ENCODE measurements at regions not wholly inside any gene's neighbourhood (a gene's known extent, or its start where the extent isn't known, plus 50 kb on each side); places are given as distances from the start of the nearest gene placed in this dataset.

DNA sequence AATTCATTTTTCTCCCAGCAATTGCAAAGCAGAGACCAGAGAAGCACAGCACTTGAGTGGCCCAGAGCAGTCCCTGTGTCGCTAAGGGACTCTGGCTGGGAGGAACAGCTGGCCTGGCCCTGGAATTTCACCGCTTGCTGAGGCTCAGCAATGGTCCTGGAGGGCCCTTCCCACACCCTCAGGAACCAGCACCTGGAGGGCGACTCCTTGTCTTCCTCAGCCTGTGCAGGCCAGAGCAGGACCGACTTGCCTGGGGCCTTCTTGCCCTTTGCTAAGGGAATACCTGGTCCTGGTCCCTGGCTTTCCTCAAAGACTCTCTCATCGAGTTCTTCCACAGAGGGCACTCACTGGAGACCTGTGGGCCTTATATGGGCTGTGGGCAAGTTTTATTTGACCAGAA is 294.6 kb downstream of the RPLP1 start:
- Histone ChIP-seq H3K79me1 (ENCODE audit: low read depth in 1 of 2, low read length in 2 of 2) (no peaks in the 10 kb centered on the region), H2BK20ac (ENCODE audit: low read depth, low read length) (no peak overlapping the region), H4K5ac (ENCODE audit: low read depth, low read length) (no peak overlapping the region), H3K4me2 (ENCODE audit: low read depth, low read length) (no peak overlapping the region), H3K9me1 (ENCODE audit: insufficient read depth, low read length) (0 out of 2 replicates have a peak, but pooled peaks cover 3% of the 10 kb centered on the region), H3K9me3 (ENCODE audit: control insufficient read depth, insufficient read depth, low read length) (peaks cover 4% of the 10 kb centered on the region), H3K27me3 (ENCODE audit: control insufficient read depth, insufficient read depth, low read length) (peaks cover 68% of the 10 kb centered on the region), H3K4me1 (ENCODE audit: control insufficient read depth, insufficient read depth, low read length) (no peaks in the 10 kb centered on the region), H4K20me1 (ENCODE audit: insufficient read depth, low read length) (no peaks in the 10 kb centered on the region), H3K18ac (ENCODE audit: low read depth, low read length) (no peak overlapping the region), H3K36me3 (ENCODE audit: control insufficient read depth, insufficient read depth, low read length) (no peaks in the 10 kb centered on the region), H2AK5ac (ENCODE audit: low read depth, low read length) (no peak overlapping the region; the same call in 1 of the 2 replicates), H2AFZ (replicated peaks; ENCODE audit: low read length, poor library complexity) (no peak overlapping the region), H2BK15ac (ENCODE audit: low read depth, low read length) (no peak overlapping the region), H3K4me3 (ENCODE audit: insufficient read depth, low read depth, low read length) (no peak overlapping the region), H3K23ac (ENCODE audit: low read depth, low read length) (no peak overlapping the region), H4K91ac (ENCODE audit: insufficient read depth, low read depth, low read length) (no peak overlapping the region), H2AK9ac (replicated peaks; ENCODE audit: low read depth, low read length, poor library complexity) (no peak overlapping the region), H4K8ac (ENCODE audit: low read depth in 2 of 2, low read length in 2 of 2) (no peak overlapping the region), H3K56ac (ENCODE audit: extremely low read depth, insufficient read depth, low read length) (no peak overlapping the region), H3K14ac (replicated peaks; ENCODE audit: low read depth, low read length) (no peak overlapping the region), H3K9ac (ENCODE audit: low read depth, low read length) (no peak overlapping the region), H2BK120ac (ENCODE audit: low read depth, low read length) (no peak overlapping the region), H3K27ac (ENCODE audit: insufficient read depth, low read length) (no peak overlapping the region), H2BK5ac (ENCODE audit: low read depth, low read length, poor library complexity, severe bottlenecking) (no peak overlapping the region), H3K4ac (ENCODE audit: low read depth, low read length) (no peak overlapping the region)
- CTCF ChIA-PET, result no interaction called here
- no TSS peak for BruUV-seq (replicated peaks)
- intact Hi-C loops (cut with micrococcal nuclease) (no loop called here), dilution Hi-C loops (cut with HindIII; ENCODE audit: low sequenced_read_pairs, unreplicated experiment) (no loop called here), in situ Hi-C loops (cut with MboI; ENCODE audit: low sequenced_read_pairs) (no loop called here)
- POLR2A ChIA-PET (ENCODE audit: unreplicated experiment), result no interaction called here
- ATAC-seq (ENCODE audit: low read depth), result no peak
- WGBS, 2 experiments (ENCODE audit: extremely low coverage in 2 of 2, insufficient read length in 1 of 2), result 82% methylated on average over 3 of the region's 5 CpGs; no CpG with 5 or more reads in 1 of the 2 experiments
- no peak for DNase-seq
- TF ChIP-seq CHD1 (IDR thresholded peaks at IDR 0.05; ENCODE audit: low read depth, low read length) (no peak), POLR2A (IDR thresholded peaks at IDR 0.05; ENCODE audit: low read depth, low read length) (no peak), BHLHE40 (IDR thresholded peaks at IDR 0.05; ENCODE audit: low read depth, low read length) (no peak), RAD21 (IDR thresholded peaks at IDR 0.05; ENCODE audit: low read length) (no peak), MAZ (IDR thresholded peaks at IDR 0.05; ENCODE audit: borderline replicate concordance, low read depth, low read length) (no peak), CEBPB (IDR thresholded peaks at IDR 0.05; ENCODE audit: low read depth, low read length) (no peak), NFE2L2 (IDR thresholded peaks at IDR 0.05; ENCODE audit: low read depth, low read length) (no peak), RCOR1 (IDR thresholded peaks at IDR 0.05; ENCODE audit: insufficient replicate concordance, low read length) (no peak), MAFK (IDR thresholded peaks at IDR 0.05; ENCODE audit: low read depth, low read length) (no peak), FOS (IDR thresholded peaks at IDR 0.05; ENCODE audit: low read depth, low read length) (no peak), RFX5 (IDR thresholded peaks at IDR 0.05; ENCODE audit: low read depth, low read length) (no peak), MXI1 (IDR thresholded peaks at IDR 0.05; ENCODE audit: borderline replicate concordance, low read depth, low read length) (no peak), SMC3 (IDR thresholded peaks at IDR 0.05; ENCODE audit: low read depth, low read length) (no peak)
- TF ChIP-seq, protein P1, sequence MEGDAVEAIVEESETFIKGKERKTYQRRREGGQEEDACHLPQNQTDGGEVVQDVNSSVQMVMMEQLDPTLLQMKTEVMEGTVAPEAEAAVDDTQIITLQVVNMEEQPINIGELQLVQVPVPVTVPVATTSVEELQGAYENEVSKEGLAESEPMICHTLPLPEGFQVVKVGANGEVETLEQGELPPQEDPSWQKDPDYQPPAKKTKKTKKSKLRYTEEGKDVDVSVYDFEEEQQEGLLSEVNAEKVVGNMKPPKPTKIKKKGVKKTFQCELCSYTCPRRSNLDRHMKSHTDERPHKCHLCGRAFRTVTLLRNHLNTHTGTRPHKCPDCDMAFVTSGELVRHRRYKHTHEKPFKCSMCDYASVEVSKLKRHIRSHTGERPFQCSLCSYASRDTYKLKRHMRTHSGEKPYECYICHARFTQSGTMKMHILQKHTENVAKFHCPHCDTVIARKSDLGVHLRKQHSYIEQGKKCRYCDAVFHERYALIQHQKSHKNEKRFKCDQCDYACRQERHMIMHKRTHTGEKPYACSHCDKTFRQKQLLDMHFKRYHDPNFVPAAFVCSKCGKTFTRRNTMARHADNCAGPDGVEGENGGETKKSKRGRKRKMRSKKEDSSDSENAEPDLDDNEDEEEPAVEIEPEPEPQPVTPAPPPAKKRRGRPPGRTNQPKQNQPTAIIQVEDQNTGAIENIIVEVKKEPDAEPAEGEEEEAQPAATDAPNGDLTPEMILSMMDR (conservative IDR thresholded peaks at IDR 0.05; ENCODE audit: low read depth, low read length), result no peak
- TF ChIP-seq, protein P2, sequence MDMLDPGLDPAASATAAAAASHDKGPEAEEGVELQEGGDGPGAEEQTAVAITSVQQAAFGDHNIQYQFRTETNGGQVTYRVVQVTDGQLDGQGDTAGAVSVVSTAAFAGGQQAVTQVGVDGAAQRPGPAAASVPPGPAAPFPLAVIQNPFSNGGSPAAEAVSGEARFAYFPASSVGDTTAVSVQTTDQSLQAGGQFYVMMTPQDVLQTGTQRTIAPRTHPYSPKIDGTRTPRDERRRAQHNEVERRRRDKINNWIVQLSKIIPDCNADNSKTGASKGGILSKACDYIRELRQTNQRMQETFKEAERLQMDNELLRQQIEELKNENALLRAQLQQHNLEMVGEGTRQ (IDR thresholded peaks at IDR 0.05; ENCODE audit: low read depth, low read length), result no peak
- TF ChIP-seq, protein P3, sequence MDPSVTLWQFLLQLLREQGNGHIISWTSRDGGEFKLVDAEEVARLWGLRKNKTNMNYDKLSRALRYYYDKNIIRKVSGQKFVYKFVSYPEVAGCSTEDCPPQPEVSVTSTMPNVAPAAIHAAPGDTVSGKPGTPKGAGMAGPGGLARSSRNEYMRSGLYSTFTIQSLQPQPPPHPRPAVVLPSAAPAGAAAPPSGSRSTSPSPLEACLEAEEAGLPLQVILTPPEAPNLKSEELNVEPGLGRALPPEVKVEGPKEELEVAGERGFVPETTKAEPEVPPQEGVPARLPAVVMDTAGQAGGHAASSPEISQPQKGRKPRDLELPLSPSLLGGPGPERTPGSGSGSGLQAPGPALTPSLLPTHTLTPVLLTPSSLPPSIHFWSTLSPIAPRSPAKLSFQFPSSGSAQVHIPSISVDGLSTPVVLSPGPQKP (IDR thresholded peaks at IDR 0.05; ENCODE audit: borderline replicate concordance, low read depth, low read length), result no peak
